OCI-LY7 (cell line): ENCODE measurements at regions not wholly inside any gene's neighbourhood (a gene's known extent, or its start where the extent isn't known, plus 50 kb on each side); places are given as distances from the start of the nearest gene placed in this dataset.

ENCODE experiments used
- EZH2phosphoT487 ChIP-seq: fragments of 200-600 bp; sonication (generic); IDR thresholded peaks from 2 replicates; pipeline ENCODE4 v1.6.1; 2018; ENCODE audit warnings: low read depth, borderline replicate concordance, mild to moderate bottlenecking, mixed run types, antibody characterized with exemption, low read length, moderate library complexity, mixed read lengths
- TF ChIP-seq, protein P1 (sequence below): fragments of 200-600 bp; sonication (generic); conservative IDR thresholded peaks from 2 replicates; pipeline ENCODE4 v1.5.1; 2014; ENCODE audit warnings: mild to moderate bottlenecking, antibody characterized with exemption, low read length, moderate library complexity, mixed read lengths

- TF ChIP-seq, protein P1, sequence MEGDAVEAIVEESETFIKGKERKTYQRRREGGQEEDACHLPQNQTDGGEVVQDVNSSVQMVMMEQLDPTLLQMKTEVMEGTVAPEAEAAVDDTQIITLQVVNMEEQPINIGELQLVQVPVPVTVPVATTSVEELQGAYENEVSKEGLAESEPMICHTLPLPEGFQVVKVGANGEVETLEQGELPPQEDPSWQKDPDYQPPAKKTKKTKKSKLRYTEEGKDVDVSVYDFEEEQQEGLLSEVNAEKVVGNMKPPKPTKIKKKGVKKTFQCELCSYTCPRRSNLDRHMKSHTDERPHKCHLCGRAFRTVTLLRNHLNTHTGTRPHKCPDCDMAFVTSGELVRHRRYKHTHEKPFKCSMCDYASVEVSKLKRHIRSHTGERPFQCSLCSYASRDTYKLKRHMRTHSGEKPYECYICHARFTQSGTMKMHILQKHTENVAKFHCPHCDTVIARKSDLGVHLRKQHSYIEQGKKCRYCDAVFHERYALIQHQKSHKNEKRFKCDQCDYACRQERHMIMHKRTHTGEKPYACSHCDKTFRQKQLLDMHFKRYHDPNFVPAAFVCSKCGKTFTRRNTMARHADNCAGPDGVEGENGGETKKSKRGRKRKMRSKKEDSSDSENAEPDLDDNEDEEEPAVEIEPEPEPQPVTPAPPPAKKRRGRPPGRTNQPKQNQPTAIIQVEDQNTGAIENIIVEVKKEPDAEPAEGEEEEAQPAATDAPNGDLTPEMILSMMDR, result no peak
- TF ChIP-seq EZH2phosphoT487, result no peak
Measured at GRCh38 chr18:73235491-73235890, 367.7 kb upstream of the NETO1 start.
